PC-9 (cell line): ENCODE measurements at regions not wholly inside any gene's neighbourhood (a gene's known extent, or its start where the extent isn't known, plus 50 kb on each side); places are given as distances from the start of the nearest gene placed in this dataset.

ENCODE experiments used
- BruUV-seq: library from RNA; stranded (reverse); fragments of 400-500 nt; replicated peaks from 2 replicates; lab custom pipeline; 2021; lab: Mats Ljungman, UMichigan
- CTCF ChIA-PET: fragments of 300-600 bp; sonication (Branson Sonifier 250); formaldehyde crosslinking; loops from one replicate; lab custom pipeline; 2022; ENCODE audit warnings: antibody characterized with exemption; lab: Charles Lee
- POLR2A ChIA-PET: fragments of 300-600 bp; sonication (Branson Sonifier 250); formaldehyde crosslinking; loops from one replicate; lab custom pipeline; 2022; ENCODE audit warnings: antibody characterized with exemption; ENCODE audit not compliant: unreplicated experiment; lab: Charles Lee
- DNase-seq, 2 experiments: peaks; one replicate each; pipeline versions ENCODE4 v3.0.0 to v3.0.0-alpha.2; 2015 to 2022; ENCODE audit warnings: mixed read lengths in 1 of 2
- H2AFZ ChIP-seq: fragments of 200-600 bp; sonication (generic); 2 replicates; pipeline ENCODE4 v1.8.1; 2017; ENCODE audit warnings: antibody characterized with exemption
- H3F3A ChIP-seq: fragments of 200-600 bp; sonication (generic); 2 replicates; pipeline ENCODE4 v1.8.1; 2017; ENCODE audit warnings: antibody characterized with exemption, mild to moderate bottlenecking, low read depth; ENCODE audit not compliant: insufficient read depth
- H3K27ac ChIP-seq: fragments of 200-600 bp; sonication (generic); 2 replicates; pipeline ENCODE4 v1.6.1; 2016; ENCODE audit warnings: mixed run types
- H3K27me3 ChIP-seq: fragments of 200-600 bp; sonication (generic); 2 replicates; pipeline ENCODE4 v1.6.1; 2016; ENCODE audit warnings: low read depth, mixed run types; ENCODE audit not compliant: insufficient read depth
- H3K36me3 ChIP-seq: fragments of 200-600 bp; sonication (generic); 2 replicates; pipeline ENCODE4 v1.6.1; 2016; ENCODE audit warnings: low read depth, mixed run types
- H3K4me1 ChIP-seq: fragments of 200-600 bp; sonication (generic); replicated peaks from 2 replicates; pipeline ENCODE4 v1.6.1; 2016; ENCODE audit warnings: mixed run types; ENCODE audit not compliant: insufficient read depth
- H3K4me2 ChIP-seq: fragments of 200-600 bp; sonication (generic); 2 replicates; pipeline ENCODE4 v1.6.1; 2017; ENCODE audit warnings: mixed run types
- H3K4me3 ChIP-seq: fragments of 200-600 bp; sonication (generic); 2 replicates; pipeline ENCODE4 v1.6.1; 2016; ENCODE audit warnings: mixed run types
- H3K79me2 ChIP-seq: fragments of 200-600 bp; sonication (generic); 2 replicates; pipeline ENCODE4 v1.6.1; 2017; ENCODE audit warnings: low read depth, mixed run types
- H3K9me2 ChIP-seq: fragments of 200-600 bp; sonication (generic); 2 replicates; pipeline ENCODE4 v1.8.1; 2017; ENCODE audit warnings: mild to moderate bottlenecking; ENCODE audit not compliant: insufficient read depth
- H3K9me3 ChIP-seq: fragments of 200-600 bp; sonication (generic); 2 replicates; pipeline ENCODE4 v1.8.1; 2016; ENCODE audit warnings: low read depth; ENCODE audit not compliant: insufficient read depth
- H4K20me1 ChIP-seq: fragments of 200-600 bp; sonication (generic); 2 replicates; pipeline ENCODE4 v1.8.1; 2017; ENCODE audit not compliant: insufficient read depth
- CTCF ChIP-seq: fragments of 200-600 bp; sonication (generic); conservative IDR thresholded peaks from 2 replicates; pipeline ENCODE4 v1.6.1; 2017; ENCODE audit warnings: mixed run types, antibody characterized with exemption, mild to moderate bottlenecking, moderate library complexity
- EZH2 ChIP-seq: fragments of 200-600 bp; sonication (generic); IDR thresholded peaks from 2 replicates; pipeline ENCODE4 v1.8.0; 2017; ENCODE audit warnings: antibody characterized with exemption, low read depth
- intact Hi-C: fragments of 100-400 bp; cut with micrococcal nuclease; formaldehyde crosslinking; loops from one replicate; pipeline ENCODE4 v1.10.0; 2022; ENCODE audit not compliant: unreplicated experiment

DNA sequence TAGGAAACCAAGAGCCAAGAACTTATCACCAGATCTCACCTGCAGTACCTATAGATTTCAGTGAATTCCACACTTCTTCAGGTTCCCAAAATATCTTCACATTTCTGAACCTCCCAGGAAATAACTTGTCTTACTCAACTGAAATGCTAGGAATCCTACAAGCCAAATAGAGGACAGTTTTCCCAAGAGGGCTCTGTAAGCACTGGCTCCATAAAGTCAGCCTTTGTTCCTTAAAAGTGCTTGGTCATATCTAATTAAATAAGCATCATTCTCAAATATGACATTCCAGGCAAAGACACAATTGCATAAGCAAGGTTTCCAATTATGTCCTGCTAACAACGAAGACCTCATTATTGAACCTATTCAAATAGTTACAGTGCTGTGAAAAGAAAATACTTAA, 154.6 kb upstream of the MGAT5 start:
- no peaks in the 10 kb centered on the region for H3K9me2 ChIP-seq
- no peaks in the 10 kb centered on the region for H3K36me3 ChIP-seq
- H3K4me1 ChIP-seq: no peaks in the 10 kb centered on the region
- no peaks in the 10 kb centered on the region for H3K9me3 ChIP-seq
- TF ChIP-seq CTCF (no peak), EZH2 (no peak)
- DNase-seq: no peak
- H3F3A ChIP-seq: no peaks in the 10 kb centered on the region
- BruUV-seq: no TSS peak
- no peak overlapping the region for H3K4me2 ChIP-seq
- intact Hi-C loops: no loop called here
- ChIA-PET CTCF (no interaction called here), POLR2A (no interaction called here)
- no peak overlapping the region for H3K4me3 ChIP-seq
- H2AFZ ChIP-seq: no peak overlapping the region
- H3K27ac ChIP-seq: no peak overlapping the region
- no peaks in the 10 kb centered on the region for H3K79me2 ChIP-seq
- no peaks in the 10 kb centered on the region for H4K20me1 ChIP-seq
- H3K27me3 ChIP-seq: no peaks in the 10 kb centered on the region

GRCh38 chr2:134103196-134103595, 150.7 kb upstream of the MGAT5 start:
- ChIA-PET POLR2A (no interaction called here), CTCF (no interaction called here)
- no peak for DNase-seq
- TF ChIP-seq EZH2 (no peak), CTCF (no peak)
- Histone ChIP-seq H3K9me2 (no peaks in the 10 kb centered on the region), H3K4me3 (no peak overlapping the region), H3F3A (no peaks in the 10 kb centered on the region), H3K9me3 (no peaks in the 10 kb centered on the region), H3K27me3 (no peaks in the 10 kb centered on the region), H3K36me3 (no peaks in the 10 kb centered on the region), H4K20me1 (no peaks in the 10 kb centered on the region), H3K4me1 (no peaks in the 10 kb centered on the region), H3K4me2 (no peak overlapping the region), H2AFZ (no peak overlapping the region), H3K27ac (no peak overlapping the region), H3K79me2 (no peaks in the 10 kb centered on the region)
- no TSS peak for BruUV-seq
- intact Hi-C loops: no loop called here

- Histone ChIP-seq H3K4me2 (no peak overlapping the region), H3K79me2 (no peaks in the 10 kb centered on the region), H3K4me1 (no peaks in the 10 kb centered on the region), H3K9me3 (no peaks in the 10 kb centered on the region), H3K9me2 (no peaks in the 10 kb centered on the region), H3K4me3 (no peak overlapping the region), H3K27me3 (no peaks in the 10 kb centered on the region), H3K36me3 (no peaks in the 10 kb centered on the region), H3K27ac (no peak overlapping the region), H2AFZ (no peak overlapping the region), H4K20me1 (no peaks in the 10 kb centered on the region), H3F3A (no peaks in the 10 kb centered on the region)
- TF ChIP-seq CTCF: no peak
- TF ChIP-seq EZH2: no peak
- DNase-seq: no peak
- intact Hi-C loops: no loop called here
- no TSS peak for BruUV-seq
- POLR2A ChIA-PET: no interaction called here
- CTCF ChIA-PET: no interaction called here
These were observed 149.1 kb upstream of the MGAT5 start for GRCh38 chr2:134104754-134105153.
